ENCODE measurements at regions not wholly inside any gene's neighbourhood (a gene's known extent, or its start where the extent isn't known, plus 50 kb on each side); places are given as distances from the start of the nearest gene placed in this dataset.

GRCh38 chr4:32909736-32910135 is 2189.6 kb downstream of the PCDH7 start:
- ChIA-PET CTCF (no interaction called here), RAD21 (ENCODE audit: low non-redundant PET in 1 of 2, low total read pairs in 2 of 2, uncharacterized antibody in 2 of 2, unreplicated experiment in 2 of 2) (no interaction called here), POLR2A (no interaction called here)
- Histone ChIP-seq H3K9me2 (ENCODE audit: insufficient read depth) (no peaks in the 10 kb centered on the region), H3K36me3 (ENCODE audit: control insufficient read depth in 1 of 2, insufficient read depth in 2 of 2, low read length in 2 of 2) (no peaks in the 10 kb centered on the region), H3K79me2 (ENCODE audit: insufficient read depth, low read length) (no peaks in the 10 kb centered on the region), H3K4me1 (ENCODE audit: control insufficient read depth in 1 of 2, insufficient read depth in 2 of 2, low read length in 2 of 2) (no peaks in the 10 kb centered on the region), H3K4me2 (ENCODE audit: low read length) (no peak overlapping the region), H2AFZ (ENCODE audit: low read depth, low read length, poor library complexity, severe bottlenecking) (no peak overlapping the region), H3K9me3 (ENCODE audit: control insufficient read depth in 1 of 2, insufficient read depth in 1 of 2, low read depth in 1 of 2, low read length in 2 of 2) (no peaks in the 10 kb centered on the region; a peak in 1 of 4 replicates), H3K27ac (ENCODE audit: low read depth, low read length) (no peak overlapping the region), H3K27me3 (ENCODE audit: insufficient read depth, low read length) (no peaks in the 10 kb centered on the region), H4K20me1 (ENCODE audit: insufficient read depth) (no peaks in the 10 kb centered on the region), H3K9ac (ENCODE audit: low read length) (no peak overlapping the region), H3K4me3 (replicated peaks in 1 of 2; ENCODE audit: low read depth in 1 of 2, low read length in 2 of 2) (no peak overlapping the region)
- no peak for DNase-seq (ENCODE audit: low read depth, low spot score)
- intact Hi-C loops (cut with micrococcal nuclease), result no loop called here
- BruUV-seq (replicated peaks), result no TSS peak
- TF ChIP-seq POLR2A (IDR thresholded peaks at IDR 0.05; ENCODE audit: borderline replicate concordance, extremely low read depth, insufficient read depth, insufficient read length) (no peak), SRF (IDR thresholded peaks at IDR 0.05; ENCODE audit: low read depth) (no peak), YY1 (IDR thresholded peaks at IDR 0.05; ENCODE audit: extremely low read depth, insufficient replicate concordance, low read depth, low read length) (no peak), TCF7L2 (IDR thresholded peaks at IDR 0.05; ENCODE audit: borderline replicate concordance, extremely low read depth, insufficient read depth, insufficient read length) (no peak), ZNF274 (IDR thresholded peaks at IDR 0.05; ENCODE audit: low read depth, low read length) (no peak), SP1 (IDR thresholded peaks at IDR 0.05; ENCODE audit: low read depth) (no peak), EZH2 (IDR thresholded peaks at IDR 0.05) (no peak), EZH2phosphoT487 (IDR thresholded peaks at IDR 0.05; ENCODE audit: borderline replicate concordance) (no peak), MAX (IDR thresholded peaks at IDR 0.05) (no peak), CBX3 (IDR thresholded peaks at IDR 0.05; ENCODE audit: low read depth) (no peak), REST (IDR thresholded peaks at IDR 0.05; ENCODE audit: low read depth) (no peak), EGR1 (IDR thresholded peaks at IDR 0.05; ENCODE audit: low read depth) (no peak), RAD21 (IDR thresholded peaks at IDR 0.05; ENCODE audit: low read depth) (no peak), POLR2AphosphoS5 (IDR thresholded peaks at IDR 0.05; ENCODE audit: low read depth, low read length) (no peak), ZBTB33 (IDR thresholded peaks at IDR 0.05; ENCODE audit: extremely low read depth, insufficient replicate concordance, low read length) (no peak), SIN3A (IDR thresholded peaks at IDR 0.05; ENCODE audit: low read depth) (no peak), JUND (IDR thresholded peaks at IDR 0.05) (no peak)
- ATAC-seq, result no peak

Data from HCT116 (cell line).